Psoas muscle (tissue), 7 donors: ENCODE measurements at regions not wholly inside any gene's neighbourhood (a gene's known extent, or its start where the extent isn't known, plus 50 kb on each side); places are given as distances from the start of the nearest gene placed in this dataset.

Experiments
- ATAC-seq, 4 donors: fragments of 200-7000 bp; cut with Tn5 transposase; one replicate each; pipeline ENCODE4 v1.9.1; 2020; ENCODE audit warnings: moderate library complexity in 3 of 4, mild to moderate bottlenecking in 2 of 4
- DNase-seq, 2 donors: peaks; one replicate each; pipeline ENCODE4 v3.0.0-alpha.2; 2020
- H3K27ac ChIP-seq: fragments of 200-600 bp; one replicate; pipeline ENCODE4 v1.8.0; 2022
- H3K27me3 ChIP-seq, 3 donors: fragments of 200-600 bp in 1 of 3; one replicate each; pipeline versions ENCODE4 v1.6.1 to v1.8.0; 2013 to 2022; ENCODE audit warnings: low read length in 2 of 3, mild to moderate bottlenecking in 2 of 3, moderate library complexity in 1 of 3; ENCODE audit not compliant: insufficient read depth in 3 of 3
- H3K36me3 ChIP-seq, 2 donors: fragments of 200-600 bp in 1 of 2; one replicate each; pipeline versions ENCODE4 v1.6.1 to v1.8.0; 2013 to 2022; ENCODE audit warnings: low read depth in 1 of 2, mild to moderate bottlenecking in 1 of 2, moderate library complexity in 1 of 2; ENCODE audit not compliant: insufficient read depth in 1 of 2
- H3K4me1 ChIP-seq: fragments of 200-600 bp; one replicate; pipeline ENCODE4 v1.8.0; 2022
- H3K4me3 ChIP-seq: fragments of 200-600 bp; one replicate; pipeline ENCODE4 v1.8.0; 2022; ENCODE audit warnings: mild to moderate bottlenecking
- H3K9me3 ChIP-seq: fragments of 200-600 bp; one replicate; pipeline ENCODE4 v1.8.0; 2022
- WGBS, 3 donors: extraction: QIAGEN DNeasy Blood & Tissue Kit; methylation state at CpG; one replicate each; pipeline versions ENCODE4 v1.1.6 to v1.1.7; 2013; 5-methylcytosine and 5-hydroxymethylcytosine counted together
- intact Hi-C, 2 donors: fragments of 100-400 bp; cut with DNase I; formaldehyde crosslinking; loops; one replicate each; pipeline versions ENCODE4 v1.11.0 to v1.14.2; 2022
- TF ChIP-seq, protein P1 (sequence below): fragments of 200-600 bp; IDR thresholded peaks from one replicate; pipeline ENCODE4 v1.8.0; 2022; ENCODE audit warnings: antibody characterized with exemption
- donor health status: healthy with polysubstance abuse.
- donor health status: DM: no; HTN: no; CAD: no; lungs with moderate emphysema.
- donor health status: Bipolar disorder and iron deficiency.
- donor health status: healthy.
- donor health status: DM: yes; HTN: yes; CAD: no.
- donor health status: DM: no; HTN: no; CAD: no.
- donor health status: DM: yes; HTN: yes; CAD: no.

DNA sequence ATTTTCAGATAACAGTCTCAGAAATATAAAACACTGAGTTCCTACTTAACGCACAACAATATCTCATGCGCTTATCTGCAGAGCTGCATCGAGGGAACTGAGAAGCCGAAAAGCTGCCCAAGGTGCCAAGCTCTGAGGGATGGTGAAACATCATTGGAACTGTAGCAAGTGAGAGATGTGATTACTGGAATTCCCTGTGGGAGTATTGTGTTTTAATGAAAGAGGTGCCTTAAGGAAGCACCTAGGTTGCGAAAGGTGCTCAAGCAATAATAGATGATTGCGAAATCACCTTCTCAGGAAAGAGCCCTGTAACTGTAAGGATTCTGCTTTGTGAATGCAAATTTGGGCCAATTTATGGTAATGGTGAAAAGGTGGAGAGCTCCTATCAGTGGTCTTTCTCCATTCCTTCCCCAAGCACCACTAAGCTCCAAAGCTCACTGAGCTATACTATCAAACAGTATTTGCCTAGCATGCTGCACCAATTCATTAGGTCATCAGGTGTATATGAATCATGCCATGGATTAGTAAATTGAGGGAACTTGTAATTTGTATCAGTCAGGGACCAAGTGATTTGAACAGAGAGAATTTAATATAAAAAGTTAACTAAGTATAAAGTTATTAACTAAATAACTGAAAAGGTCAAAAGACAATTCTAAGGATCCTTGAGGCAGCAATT is 59.0 kb upstream of the ATP8A1 start:
- Histone ChIP-seq H3K27ac (no peak overlapping the region), H3K4me1 (no peaks in the 10 kb centered on the region), H3K27me3 (no peaks in the 10 kb centered on the region), H3K4me3 (no peak overlapping the region), H3K9me3 (no peaks in the 10 kb centered on the region), H3K36me3 (no peaks in the 10 kb centered on the region)
- WGBS, 3 donors = 86 to 97% (median 87%) methylated on average over 6 of the region's 6 CpGs
- intact Hi-C loops = no loop called here
- ATAC-seq (no peak), DNase-seq (no peak)
- TF ChIP-seq, protein P1, sequence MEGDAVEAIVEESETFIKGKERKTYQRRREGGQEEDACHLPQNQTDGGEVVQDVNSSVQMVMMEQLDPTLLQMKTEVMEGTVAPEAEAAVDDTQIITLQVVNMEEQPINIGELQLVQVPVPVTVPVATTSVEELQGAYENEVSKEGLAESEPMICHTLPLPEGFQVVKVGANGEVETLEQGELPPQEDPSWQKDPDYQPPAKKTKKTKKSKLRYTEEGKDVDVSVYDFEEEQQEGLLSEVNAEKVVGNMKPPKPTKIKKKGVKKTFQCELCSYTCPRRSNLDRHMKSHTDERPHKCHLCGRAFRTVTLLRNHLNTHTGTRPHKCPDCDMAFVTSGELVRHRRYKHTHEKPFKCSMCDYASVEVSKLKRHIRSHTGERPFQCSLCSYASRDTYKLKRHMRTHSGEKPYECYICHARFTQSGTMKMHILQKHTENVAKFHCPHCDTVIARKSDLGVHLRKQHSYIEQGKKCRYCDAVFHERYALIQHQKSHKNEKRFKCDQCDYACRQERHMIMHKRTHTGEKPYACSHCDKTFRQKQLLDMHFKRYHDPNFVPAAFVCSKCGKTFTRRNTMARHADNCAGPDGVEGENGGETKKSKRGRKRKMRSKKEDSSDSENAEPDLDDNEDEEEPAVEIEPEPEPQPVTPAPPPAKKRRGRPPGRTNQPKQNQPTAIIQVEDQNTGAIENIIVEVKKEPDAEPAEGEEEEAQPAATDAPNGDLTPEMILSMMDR = no peak

DNA sequence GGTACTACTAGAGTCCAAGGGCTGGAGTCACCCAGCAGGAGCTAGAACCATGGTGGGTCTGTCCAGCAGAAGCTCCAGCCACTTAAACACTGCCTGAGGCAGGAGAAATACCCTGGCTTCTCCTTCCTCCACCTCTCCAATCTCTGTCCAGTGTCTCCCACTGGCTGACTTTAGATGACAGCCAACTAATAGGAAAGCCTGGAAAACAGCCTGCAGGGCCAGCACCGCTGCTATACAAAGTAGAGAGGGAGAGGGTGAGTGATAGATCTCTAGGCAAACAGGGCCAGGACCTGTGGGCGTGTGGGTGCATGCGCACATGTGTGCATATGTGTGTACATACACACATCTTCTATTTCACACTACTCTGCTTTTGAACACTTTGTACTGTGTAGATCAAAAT is 56.5 kb upstream of the ATP8A1 start:
- no peak for DNase-seq
- TF ChIP-seq, protein P1 = no peak
- H3K27ac ChIP-seq = no peak overlapping the region
- H3K4me3 ChIP-seq = no peak overlapping the region
- no peaks in the 10 kb centered on the region for H3K9me3 ChIP-seq
- no peaks in the 10 kb centered on the region for H3K27me3 ChIP-seq
- H3K4me1 ChIP-seq = no peaks in the 10 kb centered on the region
- WGBS, 3 donors = 85 to 95% (median 92%) methylated on average over 3 of the region's 3 CpGs
- H3K36me3 ChIP-seq = no peaks in the 10 kb centered on the region
- no peak for ATAC-seq
- intact Hi-C loops = no loop called here

DNA sequence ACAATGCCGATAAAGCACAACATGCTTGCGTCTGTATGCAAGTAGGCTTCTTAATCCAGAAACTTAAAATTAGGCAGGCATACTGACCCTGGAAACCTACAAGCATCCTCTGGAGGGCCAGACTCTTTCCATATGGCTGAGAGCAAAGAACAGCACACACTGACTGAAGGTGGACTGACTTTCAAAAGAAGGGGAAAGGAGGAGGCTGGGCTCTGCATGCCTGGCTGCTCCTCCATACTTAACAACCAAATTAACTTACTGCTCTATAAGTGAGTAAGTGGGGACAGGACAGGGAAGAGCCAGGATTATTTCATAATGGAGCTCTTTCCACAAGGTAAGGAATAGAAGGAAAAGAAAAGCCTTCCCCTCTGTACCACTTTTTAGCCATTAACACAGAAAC is 55.9 kb upstream of the ATP8A1 start:
- no peaks in the 10 kb centered on the region for H3K4me1 ChIP-seq
- H3K27ac ChIP-seq = no peak overlapping the region
- H3K36me3 ChIP-seq = no peaks in the 10 kb centered on the region
- no peaks in the 10 kb centered on the region for H3K27me3 ChIP-seq
- 62 to 96% (median 65%) methylated on average over 2 of the region's 2 CpGs for WGBS, 3 donors
- no peaks in the 10 kb centered on the region for H3K9me3 ChIP-seq
- H3K4me3 ChIP-seq = no peak overlapping the region
- ATAC-seq (no peak), DNase-seq (no peak)
- intact Hi-C loops = no loop called here
- TF ChIP-seq, protein P1 = no peak

DNA sequence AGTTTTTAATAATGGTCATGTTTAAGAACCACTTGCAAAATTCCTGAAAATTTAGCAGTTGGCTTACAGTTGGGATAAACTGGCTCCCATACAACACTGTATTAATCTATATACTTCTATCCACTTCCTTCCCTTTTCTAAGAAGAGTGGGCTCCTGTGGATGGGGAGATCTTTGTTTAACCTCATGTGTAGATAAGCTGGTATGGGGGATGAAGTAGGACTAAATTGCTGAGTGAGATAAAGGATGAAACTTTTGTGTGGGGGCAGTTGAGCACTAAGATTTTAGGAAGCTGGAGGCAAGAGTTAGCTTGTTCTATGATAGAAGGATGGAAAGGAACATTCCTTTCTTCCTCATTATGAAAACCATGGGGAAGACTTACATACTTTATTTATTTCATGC is 54.6 kb upstream of the ATP8A1 start:
- H3K4me1 ChIP-seq = no peaks in the 10 kb centered on the region
- H3K27me3 ChIP-seq = no peaks in the 10 kb centered on the region
- no peak overlapping the region for H3K27ac ChIP-seq
- no peaks in the 10 kb centered on the region for H3K36me3 ChIP-seq
- TF ChIP-seq, protein P1 = no peak
- intact Hi-C loops = no loop called here
- no peak overlapping the region for H3K4me3 ChIP-seq
- no peaks in the 10 kb centered on the region for H3K9me3 ChIP-seq
- DNase-seq = no peak
- ATAC-seq = no peak

DNA sequence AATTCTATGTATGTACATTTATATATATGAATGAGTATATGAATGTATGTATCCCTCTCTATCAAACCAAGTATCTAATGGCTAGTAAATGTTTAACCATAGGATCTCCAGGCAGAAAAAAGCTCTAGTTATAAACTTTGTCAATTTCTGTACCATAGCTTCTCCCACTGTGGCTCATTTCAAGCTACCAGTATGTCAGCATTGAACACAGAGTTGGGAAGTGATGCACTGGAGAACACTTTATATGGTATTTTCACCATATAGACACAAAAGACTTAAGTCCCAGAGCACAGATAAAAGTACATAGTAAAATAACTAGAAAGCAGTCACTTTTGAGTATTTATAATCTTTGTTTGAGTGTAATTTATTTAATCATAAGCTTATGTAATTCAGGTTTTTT is 53.9 kb upstream of the ATP8A1 start:
- Histone ChIP-seq H3K27ac (no peak overlapping the region), H3K36me3 (no peaks in the 10 kb centered on the region), H3K4me3 (no peak overlapping the region), H3K9me3 (no peaks in the 10 kb centered on the region), H3K27me3 (no peaks in the 10 kb centered on the region), H3K4me1 (no peaks in the 10 kb centered on the region)
- ATAC-seq (no peak), DNase-seq (no peak)
- TF ChIP-seq, protein P1 = no peak
- intact Hi-C loops = no loop called here
